ENCODE measurements at regions not wholly inside any gene's neighbourhood (a gene's known extent, or its start where the extent isn't known, plus 50 kb on each side); places are given as distances from the start of the nearest gene placed in this dataset.

DNA sequence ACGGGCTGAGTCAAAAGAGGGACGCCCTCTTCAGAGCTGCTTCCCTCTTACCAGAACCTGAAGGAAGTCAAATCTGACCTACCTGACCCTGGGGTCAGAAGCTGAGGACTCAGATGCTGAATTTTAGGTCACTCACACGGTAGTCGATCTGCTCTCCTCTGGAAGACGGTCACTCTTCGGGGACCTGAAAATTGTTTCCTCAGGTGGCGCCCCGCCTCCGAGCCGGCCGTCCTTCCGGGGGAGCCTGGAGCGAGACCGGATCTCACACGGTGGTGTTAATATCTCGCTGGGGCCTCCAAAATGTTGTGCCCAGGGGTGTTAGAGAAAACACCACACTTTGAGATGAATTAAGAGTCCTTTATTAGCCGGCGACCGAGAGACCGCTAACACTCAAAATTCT, 737.2 kb downstream of the SI start:
- no peak for TF ChIP-seq GATA2 (IDR thresholded peaks at IDR 0.05; ENCODE audit: low read depth, low read length)
- no peak for TF ChIP-seq GATA3 (IDR thresholded peaks at IDR 0.05; ENCODE audit: low read depth, low read length)

Measured in SH-SY5Y (cell line).